SK-N-MC (cell line): ENCODE measurements at regions not wholly inside any gene's neighbourhood (a gene's known extent, or its start where the extent isn't known, plus 50 kb on each side); places are given as distances from the start of the nearest gene placed in this dataset.

Experiments
- EZH2 ChIP-seq: fragments of 200-600 bp; sonication (generic); IDR thresholded peaks from one replicate; pipeline ENCODE4 v1.6.1; 2017; ENCODE audit warnings: antibody characterized with exemption
- FOXP2 ChIP-seq: optimal IDR thresholded peaks from 2 replicates; pipeline ENCODE3; 2011; ENCODE audit warnings: mild to moderate bottlenecking, moderate library complexity; ENCODE audit not compliant: insufficient read depth; ENCODE audit errors: extremely low read length, control extremely low read depth
- POLR2AphosphoS5 ChIP-seq: IDR thresholded peaks from 2 replicates; pipeline ENCODE4 v1.6.1; 2012; ENCODE audit warnings: mild to moderate bottlenecking, low read depth, low read length, borderline replicate concordance

DNA sequence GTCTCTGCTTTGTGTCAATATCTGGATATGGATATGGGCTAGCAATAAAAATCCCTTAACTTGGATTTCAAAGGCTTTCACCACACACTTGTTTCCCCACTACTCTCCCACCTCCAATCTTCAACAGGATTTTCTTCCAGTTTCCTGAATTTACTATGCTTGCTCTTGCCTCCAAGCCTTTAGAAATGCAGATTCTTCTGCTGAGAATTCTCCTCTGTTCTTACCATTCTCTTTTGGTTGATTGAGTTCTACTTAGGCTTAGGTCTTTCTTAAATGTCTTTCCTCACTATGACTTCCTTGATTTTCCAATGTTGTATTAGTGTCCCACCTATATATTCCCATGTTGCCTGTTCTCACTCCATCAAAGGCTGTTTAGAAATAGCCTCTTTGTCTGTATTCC, 1502.4 kb upstream of the TENM4 start:
- TF ChIP-seq POLR2AphosphoS5, result no peak
- TF ChIP-seq EZH2, result no peak
- no peak for TF ChIP-seq FOXP2
